AG09309 (cell line): ENCODE measurements at regions not wholly inside any gene's neighbourhood (a gene's known extent, or its start where the extent isn't known, plus 50 kb on each side); places are given as distances from the start of the nearest gene placed in this dataset.

Source experiments
- DNase-seq: peaks from one replicate; pipeline ENCODE4 v3.0.0-alpha.2; 2010; ENCODE audit warnings: low read depth
- H3K4me3 ChIP-seq: 2 replicates; pipeline ENCODE4 v1.5.1; 2011; ENCODE audit warnings: mild to moderate bottlenecking, low read depth, low read length, moderate library complexity; ENCODE audit not compliant: control insufficient read depth
- TF ChIP-seq, protein P1 (sequence below): IDR thresholded peaks from 2 replicates; pipeline ENCODE4 v1.5.1; 2011; ENCODE audit warnings: mild to moderate bottlenecking, low read depth, low read length, inconsistent platforms; ENCODE audit not compliant: insufficient read depth, control insufficient read depth; ENCODE audit errors: missing control alignments

DNA sequence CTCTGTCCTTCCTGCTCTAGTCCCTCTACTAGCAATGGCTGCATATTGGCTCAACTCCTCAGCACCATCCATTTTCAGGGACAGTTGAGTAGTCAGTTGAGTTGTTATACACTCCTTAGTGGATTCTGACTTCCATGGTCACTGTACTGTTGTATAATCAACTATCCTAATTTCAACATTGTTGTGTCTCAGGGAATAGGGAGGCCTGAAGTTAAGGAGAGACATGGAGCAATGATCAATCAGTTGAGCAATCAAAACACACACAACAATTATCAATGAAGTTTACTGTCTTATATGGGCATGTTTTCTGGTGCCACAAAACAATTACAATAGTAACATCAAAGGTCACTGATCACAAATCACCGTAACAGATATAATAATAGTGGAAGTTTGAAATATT, 255.9 kb downstream of the KCNC2 start:
- DNase-seq = no peak
- TF ChIP-seq, protein P1, sequence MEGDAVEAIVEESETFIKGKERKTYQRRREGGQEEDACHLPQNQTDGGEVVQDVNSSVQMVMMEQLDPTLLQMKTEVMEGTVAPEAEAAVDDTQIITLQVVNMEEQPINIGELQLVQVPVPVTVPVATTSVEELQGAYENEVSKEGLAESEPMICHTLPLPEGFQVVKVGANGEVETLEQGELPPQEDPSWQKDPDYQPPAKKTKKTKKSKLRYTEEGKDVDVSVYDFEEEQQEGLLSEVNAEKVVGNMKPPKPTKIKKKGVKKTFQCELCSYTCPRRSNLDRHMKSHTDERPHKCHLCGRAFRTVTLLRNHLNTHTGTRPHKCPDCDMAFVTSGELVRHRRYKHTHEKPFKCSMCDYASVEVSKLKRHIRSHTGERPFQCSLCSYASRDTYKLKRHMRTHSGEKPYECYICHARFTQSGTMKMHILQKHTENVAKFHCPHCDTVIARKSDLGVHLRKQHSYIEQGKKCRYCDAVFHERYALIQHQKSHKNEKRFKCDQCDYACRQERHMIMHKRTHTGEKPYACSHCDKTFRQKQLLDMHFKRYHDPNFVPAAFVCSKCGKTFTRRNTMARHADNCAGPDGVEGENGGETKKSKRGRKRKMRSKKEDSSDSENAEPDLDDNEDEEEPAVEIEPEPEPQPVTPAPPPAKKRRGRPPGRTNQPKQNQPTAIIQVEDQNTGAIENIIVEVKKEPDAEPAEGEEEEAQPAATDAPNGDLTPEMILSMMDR = no peak
- no peak overlapping the region for H3K4me3 ChIP-seq

DNA sequence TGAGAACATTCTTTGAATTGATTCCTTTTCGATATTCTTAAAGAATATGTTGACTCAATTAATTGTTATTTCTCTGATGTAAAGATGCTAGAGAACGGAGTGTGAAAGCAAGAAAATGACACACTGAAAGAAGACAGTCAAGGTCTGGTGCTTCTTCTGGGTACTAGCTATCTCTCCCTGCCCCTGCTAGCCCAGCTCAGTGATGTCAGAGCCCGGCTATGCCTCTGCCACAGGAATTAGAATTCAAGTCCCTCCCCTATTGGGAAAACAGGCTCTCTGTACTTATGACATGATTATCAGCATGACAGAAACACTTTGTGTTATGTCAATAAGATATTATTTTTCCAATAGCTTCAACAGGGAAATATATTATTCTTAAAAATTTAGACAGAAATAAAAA, 252.4 kb downstream of the KCNC2 start:
- DNase-seq = no peak
- no peak overlapping the region for H3K4me3 ChIP-seq
- TF ChIP-seq, protein P1 = no peak

DNA sequence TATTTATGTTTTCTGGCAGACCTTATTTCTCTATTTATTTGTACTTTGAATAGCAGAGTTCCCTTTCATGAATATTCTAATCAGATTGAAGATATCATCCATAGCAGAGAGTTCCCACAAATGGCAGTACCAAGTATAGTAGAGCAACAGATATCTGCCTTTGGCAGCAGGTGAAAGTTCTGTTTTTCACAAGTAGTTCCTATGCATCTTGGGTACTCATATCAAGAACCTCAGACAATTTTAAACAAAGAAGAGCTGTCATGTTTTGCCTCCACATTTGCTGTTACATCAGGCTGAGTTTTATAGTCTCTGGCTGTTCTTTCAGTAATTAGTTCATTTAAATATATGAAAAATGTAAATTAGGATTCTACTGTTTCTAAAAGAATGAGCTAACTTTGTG, 252.0 kb downstream of the KCNC2 start:
- H3K4me3 ChIP-seq = no peak overlapping the region
- TF ChIP-seq, protein P1 = no peak
- DNase-seq = no peak

DNA sequence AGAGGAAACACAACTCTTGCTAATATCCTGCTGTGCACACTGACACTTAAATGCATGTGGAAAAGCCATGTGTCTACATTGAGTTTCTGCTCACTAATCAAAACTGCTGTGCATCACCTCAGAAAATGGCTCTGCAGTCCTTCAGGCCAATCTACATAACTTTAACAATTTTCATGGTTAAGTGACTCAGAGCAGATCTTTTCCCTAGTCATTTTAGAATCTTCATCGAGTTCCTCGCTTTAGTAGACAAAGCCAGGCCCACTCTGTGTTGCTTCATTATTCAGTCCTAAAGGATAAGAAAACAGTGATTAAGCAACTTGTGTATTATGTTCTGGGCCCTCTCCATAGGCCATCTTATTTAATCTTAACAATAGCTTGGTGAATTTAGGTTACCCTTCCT, 250.0 kb downstream of the KCNC2 start:
- TF ChIP-seq, protein P1 = no peak
- no peak for DNase-seq
- H3K4me3 ChIP-seq = no peak overlapping the region

DNA sequence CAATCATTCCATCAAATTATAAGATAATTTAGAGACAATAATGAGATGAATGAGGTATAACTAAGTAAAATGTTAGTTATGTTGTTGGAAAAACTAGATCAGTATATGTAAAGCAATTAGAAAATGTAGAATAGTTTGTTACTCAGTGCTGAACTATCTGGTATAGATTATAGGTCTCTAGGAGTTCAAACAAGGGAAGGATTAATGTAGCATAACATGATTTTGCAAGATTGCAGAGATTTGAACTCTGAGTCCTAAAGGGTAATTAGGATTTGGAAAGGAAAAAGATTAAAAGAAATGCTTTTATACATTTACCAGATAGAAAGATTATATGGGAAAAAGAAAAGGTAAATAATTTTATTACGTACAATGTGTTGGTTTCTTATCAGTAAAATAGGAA, 246.3 kb downstream of the KCNC2 start:
- no peak for DNase-seq
- no peak overlapping the region for H3K4me3 ChIP-seq
- TF ChIP-seq, protein P1 = no peak

DNA sequence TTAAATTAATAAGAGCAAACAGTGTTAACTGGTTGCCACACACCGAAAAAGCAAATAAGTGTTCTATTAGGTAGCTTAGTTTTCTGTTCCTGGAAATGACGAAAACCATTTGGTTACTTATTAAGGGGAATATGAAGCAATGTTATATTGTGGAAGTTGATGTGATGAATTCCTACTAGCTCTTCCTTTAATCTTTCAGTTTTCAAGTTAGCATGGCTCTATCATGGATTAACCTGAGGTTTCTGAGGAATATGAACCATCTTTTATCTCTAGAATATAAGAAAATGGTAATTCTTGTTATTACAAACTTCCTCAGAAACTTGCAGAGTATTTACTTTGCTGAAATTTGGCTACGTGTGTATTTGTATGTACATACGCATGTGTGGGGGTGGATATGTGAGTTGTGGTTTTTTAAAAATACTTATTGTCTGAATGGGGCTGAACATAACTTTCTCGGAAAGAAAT, 245.7 kb downstream of the KCNC2 start:
- H3K4me3 ChIP-seq = no peak overlapping the region
- TF ChIP-seq, protein P1 = no peak
- DNase-seq = no peak

DNA sequence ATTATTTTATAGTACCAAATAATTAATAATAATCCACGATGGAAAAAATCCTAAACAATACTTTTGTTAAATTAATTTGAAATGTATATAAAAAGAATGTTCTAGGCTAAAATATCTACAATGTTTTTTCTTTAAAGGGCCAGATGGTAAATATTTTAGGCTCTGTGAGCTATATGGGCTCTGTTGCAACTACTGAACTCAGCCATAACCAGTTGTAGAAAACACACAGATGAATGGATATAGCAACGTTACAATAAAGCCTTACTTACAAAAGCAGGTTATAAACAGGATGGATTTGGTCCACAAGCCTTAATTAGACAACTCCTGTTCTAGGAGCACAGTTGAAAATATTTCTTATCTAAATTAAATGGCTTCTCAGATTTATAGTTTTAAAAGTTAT, 245.2 kb downstream of the KCNC2 start:
- TF ChIP-seq, protein P1 = no peak
- no peak overlapping the region for H3K4me3 ChIP-seq
- DNase-seq = no peak
